Thoracic aorta (tissue), 2 donors: ENCODE measurements at regions not wholly inside any gene's neighbourhood (a gene's known extent, or its start where the extent isn't known, plus 50 kb on each side); places are given as distances from the start of the nearest gene placed in this dataset.

Experiments used
- ATAC-seq: fragments of 150-250 bp; one replicate; pipeline ENCODE4 v1.8.0; 2017; ENCODE audit warnings: low read depth; ENCODE audit not compliant: insufficient number of reproducible peaks, low FRiP score
- DNase-seq: peaks from one replicate; pipeline ENCODE4 v3.0.0-alpha.2; 2020; ENCODE audit warnings: low spot score
- H3K27ac ChIP-seq, 2 donors: fragments of 200-600 bp; sonication (generic); 1 replicate in 1 of 2; 2 replicates in 1 of 2; pipeline ENCODE4 v1.5.1; 2016; ENCODE audit warnings: mild to moderate bottlenecking in 2 of 2, moderate library complexity in 2 of 2
- H3K27me3 ChIP-seq: fragments of 200-600 bp; sonication (generic); replicated peaks from 2 replicates; pipeline ENCODE4 v1.6.0; 2016; ENCODE audit warnings: mild to moderate bottlenecking; ENCODE audit not compliant: insufficient read depth
- H3K36me3 ChIP-seq: fragments of 200-600 bp; sonication (generic); one replicate; pipeline ENCODE4 v1.5.1; 2016
- H3K4me1 ChIP-seq, 2 donors: fragments of 200-600 bp; sonication (generic); 1 replicate in 1 of 2; 2 replicates in 1 of 2; pipeline versions ENCODE4 v1.5.1 to v1.6.0; 2016; ENCODE audit warnings: low read depth in 2 of 2, mild to moderate bottlenecking in 1 of 2; ENCODE audit not compliant: control insufficient read depth in 1 of 2
- H3K4me3 ChIP-seq: fragments of 200-600 bp; sonication (generic); 2 replicates; pipeline ENCODE4 v1.5.1; 2016; ENCODE audit warnings: mild to moderate bottlenecking
- H3K9me3 ChIP-seq: fragments of 200-600 bp; sonication (generic); 2 replicates; pipeline ENCODE4 v1.5.1; 2016
- TF ChIP-seq, protein P1 (sequence below): fragments of 200-600 bp; sonication (generic); IDR thresholded peaks from one replicate; pipeline ENCODE4 v1.5.1; 2019; ENCODE audit warnings: antibody characterized with exemption

DNA sequence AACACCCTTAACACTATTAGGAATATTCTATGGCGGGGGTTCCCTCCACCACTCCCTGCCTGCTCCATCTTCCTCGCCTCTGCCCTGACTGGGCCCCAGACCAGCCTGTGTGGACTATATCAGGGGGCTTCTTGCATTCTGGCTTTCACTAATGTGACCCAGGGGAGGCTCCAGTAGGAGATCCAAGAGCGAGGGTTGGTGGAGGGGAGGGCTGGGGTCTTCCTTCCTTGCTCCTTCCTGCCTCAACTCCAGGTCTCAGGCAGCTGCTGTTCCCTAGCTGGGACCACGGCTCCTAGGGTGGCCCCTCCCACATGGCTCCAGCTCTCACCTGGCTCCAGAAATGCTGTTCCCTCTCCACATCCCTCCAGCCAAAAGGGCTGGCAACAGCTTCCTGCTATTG is 257.4 kb downstream of the MATN1 start:
- Histone ChIP-seq H3K27me3 (no peaks in the 10 kb centered on the region), H3K4me1 (no peaks in the 10 kb centered on the region), H3K9me3 (no peaks in the 10 kb centered on the region), H3K36me3 (no peaks in the 10 kb centered on the region), H3K4me3 (no peak overlapping the region), H3K27ac (no peak overlapping the region)
- no peak for ATAC-seq
- TF ChIP-seq, protein P1, sequence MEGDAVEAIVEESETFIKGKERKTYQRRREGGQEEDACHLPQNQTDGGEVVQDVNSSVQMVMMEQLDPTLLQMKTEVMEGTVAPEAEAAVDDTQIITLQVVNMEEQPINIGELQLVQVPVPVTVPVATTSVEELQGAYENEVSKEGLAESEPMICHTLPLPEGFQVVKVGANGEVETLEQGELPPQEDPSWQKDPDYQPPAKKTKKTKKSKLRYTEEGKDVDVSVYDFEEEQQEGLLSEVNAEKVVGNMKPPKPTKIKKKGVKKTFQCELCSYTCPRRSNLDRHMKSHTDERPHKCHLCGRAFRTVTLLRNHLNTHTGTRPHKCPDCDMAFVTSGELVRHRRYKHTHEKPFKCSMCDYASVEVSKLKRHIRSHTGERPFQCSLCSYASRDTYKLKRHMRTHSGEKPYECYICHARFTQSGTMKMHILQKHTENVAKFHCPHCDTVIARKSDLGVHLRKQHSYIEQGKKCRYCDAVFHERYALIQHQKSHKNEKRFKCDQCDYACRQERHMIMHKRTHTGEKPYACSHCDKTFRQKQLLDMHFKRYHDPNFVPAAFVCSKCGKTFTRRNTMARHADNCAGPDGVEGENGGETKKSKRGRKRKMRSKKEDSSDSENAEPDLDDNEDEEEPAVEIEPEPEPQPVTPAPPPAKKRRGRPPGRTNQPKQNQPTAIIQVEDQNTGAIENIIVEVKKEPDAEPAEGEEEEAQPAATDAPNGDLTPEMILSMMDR, result no peak
- no peak for DNase-seq

DNA sequence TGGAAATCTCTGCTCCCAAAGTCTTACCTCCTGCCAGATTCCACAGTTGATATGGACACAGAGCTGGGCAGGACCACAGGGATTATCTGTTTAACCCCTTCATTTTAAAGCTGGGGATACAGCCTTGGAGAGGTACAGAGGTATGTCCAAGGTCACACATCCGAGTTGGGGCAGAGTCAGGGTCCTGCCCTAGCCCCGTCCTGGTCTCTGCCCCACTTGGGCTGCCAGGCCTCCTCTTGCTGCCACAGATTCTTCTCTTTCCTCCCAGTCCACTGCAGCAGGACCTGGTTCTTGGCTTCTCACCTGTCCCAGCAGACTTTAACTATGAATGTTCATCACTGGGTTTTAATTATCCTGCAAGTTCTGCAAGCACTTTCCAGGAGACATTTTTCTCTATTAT is 258.3 kb downstream of the MATN1 start:
- Histone ChIP-seq H3K9me3 (no peaks in the 10 kb centered on the region), H3K27me3 (no peaks in the 10 kb centered on the region), H3K36me3 (no peaks in the 10 kb centered on the region), H3K27ac (no peak overlapping the region), H3K4me3 (no peak overlapping the region), H3K4me1 (no peaks in the 10 kb centered on the region)
- DNase-seq, result no peak
- ATAC-seq, result no peak
- TF ChIP-seq, protein P1, result no peak

DNA sequence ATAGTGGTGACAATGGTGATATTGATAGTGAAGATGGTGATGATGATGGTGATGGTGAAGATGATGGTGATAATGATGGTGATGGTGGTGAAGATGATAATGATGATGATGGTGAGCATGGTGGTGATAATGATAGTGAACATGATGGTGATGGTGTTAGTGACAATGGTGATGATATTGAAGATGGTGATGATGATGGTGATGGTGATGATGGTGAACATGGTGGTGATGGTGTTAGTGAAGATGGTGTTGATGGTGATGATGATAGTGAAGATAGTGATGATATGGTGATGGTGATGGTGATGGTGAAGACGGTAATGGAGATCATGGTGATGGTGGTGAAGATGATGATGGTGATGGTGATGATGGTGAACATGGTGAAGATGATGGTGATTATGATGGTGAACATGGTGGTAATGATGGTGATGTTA is 259.2 kb downstream of the MATN1 start:
- ATAC-seq (no peak), DNase-seq (no peak)
- TF ChIP-seq, protein P1, result no peak
- H3K9me3 ChIP-seq, result no peaks in the 10 kb centered on the region
- H3K36me3 ChIP-seq, result no peaks in the 10 kb centered on the region
- no peaks in the 10 kb centered on the region for H3K4me1 ChIP-seq
- no peak overlapping the region for H3K4me3 ChIP-seq
- H3K27me3 ChIP-seq, result no peaks in the 10 kb centered on the region
- no peak overlapping the region for H3K27ac ChIP-seq

DNA sequence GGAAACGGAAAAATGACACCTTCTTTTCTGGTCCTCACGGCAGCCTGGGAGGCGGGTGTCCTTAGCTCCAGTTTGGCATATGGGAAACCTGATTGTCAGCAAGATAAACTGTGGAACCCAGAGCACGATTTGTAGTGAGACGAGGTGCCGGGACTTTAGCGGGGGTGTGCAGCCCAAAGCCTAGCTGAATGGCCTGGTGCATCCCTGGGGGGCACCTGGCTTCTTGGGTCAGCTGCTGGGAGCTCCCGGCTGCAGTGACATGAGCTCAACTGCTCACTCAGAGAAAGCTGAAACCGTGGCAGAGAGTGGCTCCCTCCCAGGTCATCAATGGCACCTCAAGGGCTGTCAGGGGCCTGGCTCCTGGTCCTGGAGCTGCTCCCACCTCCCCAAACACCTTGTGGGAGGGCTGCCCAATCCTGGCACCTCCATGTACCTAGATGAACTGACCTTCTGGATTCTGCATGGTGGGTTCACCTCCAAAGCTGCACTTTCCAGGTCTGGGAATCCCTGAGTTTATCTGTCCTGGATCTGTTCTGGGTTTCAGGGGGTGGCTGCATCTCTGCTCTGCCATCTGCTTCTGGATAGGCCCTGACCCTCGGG is 260.5 kb downstream of the MATN1 start:
- Histone ChIP-seq H3K27ac (no peak overlapping the region), H3K27me3 (no peaks in the 10 kb centered on the region), H3K9me3 (no peaks in the 10 kb centered on the region), H3K36me3 (no peaks in the 10 kb centered on the region), H3K4me3 (no peak overlapping the region), H3K4me1 (no peaks in the 10 kb centered on the region)
- DNase-seq (no peak), ATAC-seq (no peak)
- TF ChIP-seq, protein P1, result no peak

DNA sequence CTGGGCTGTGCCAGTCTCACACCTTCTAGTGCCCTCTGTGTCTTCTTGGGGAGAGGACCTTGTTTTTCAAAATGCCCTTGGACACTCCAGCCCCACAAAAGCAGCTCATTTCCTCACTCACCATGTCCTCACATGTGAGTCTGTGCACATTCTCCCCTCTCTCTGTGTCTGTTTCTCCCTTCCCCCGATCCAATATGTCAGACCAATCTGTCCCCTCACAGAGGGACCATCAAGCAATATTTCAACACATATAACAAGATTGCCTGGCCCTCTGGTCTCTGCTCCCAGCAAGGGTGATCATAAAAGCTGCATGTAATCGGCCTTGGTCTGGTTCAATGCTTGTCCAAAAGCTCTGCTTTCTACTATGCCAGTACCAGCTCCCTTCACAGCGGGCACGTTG is 261.2 kb downstream of the MATN1 start:
- no peak for DNase-seq
- no peaks in the 10 kb centered on the region for H3K27me3 ChIP-seq
- H3K4me3 ChIP-seq, result no peak overlapping the region
- H3K36me3 ChIP-seq, result no peaks in the 10 kb centered on the region
- ATAC-seq, result no peak
- H3K9me3 ChIP-seq, result no peaks in the 10 kb centered on the region
- TF ChIP-seq, protein P1, result no peak
- H3K4me1 ChIP-seq, result no peaks in the 10 kb centered on the region
- no peak overlapping the region for H3K27ac ChIP-seq
